WTC11 (cell line): ENCODE measurements at regions not wholly inside any gene's neighbourhood (a gene's known extent, or its start where the extent isn't known, plus 50 kb on each side); places are given as distances from the start of the nearest gene placed in this dataset.

Experiments used
- CREB1 ChIP-seq: sonication (generic); formaldehyde crosslinking; IDR thresholded peaks from 2 replicates; pipeline ENCODE4 v1.8.0; 2023; ENCODE audit warnings: mild to moderate bottlenecking, missing genetic modification reagents
- CTCF ChIP-seq: fragments of 200-600 bp; IDR thresholded peaks from 2 replicates; pipeline ENCODE4 v1.8.0; 2022; ENCODE audit warnings: antibody characterized with exemption
- FOXK1 ChIP-seq: sonication (generic); formaldehyde crosslinking; IDR thresholded peaks from 2 replicates; pipeline ENCODE4 v1.8.0; 2022; ENCODE audit warnings: mild to moderate bottlenecking, moderate library complexity, missing genetic modification reagents
- GABPB1 ChIP-seq: sonication (generic); formaldehyde crosslinking; IDR thresholded peaks from 2 replicates; pipeline ENCODE4 v1.8.1; 2023; ENCODE audit warnings: mild to moderate bottlenecking, missing genetic modification reagents
- GRHL2 ChIP-seq: fragments of 250-450 bp; sonication (Bioruptor Pico); IDR thresholded peaks from 2 replicates; pipeline ENCODE4 v1.8.0; 2022; ENCODE audit warnings: mild to moderate bottlenecking, moderate library complexity; ENCODE audit not compliant: insufficient replicate concordance, severe bottlenecking
- JUN ChIP-seq: sonication (generic); formaldehyde crosslinking; IDR thresholded peaks from 2 replicates; pipeline ENCODE4 v1.8.0; 2023; ENCODE audit warnings: mild to moderate bottlenecking, missing genetic modification reagents
- MXD4 ChIP-seq: fragments of 250-450 bp; sonication (Bioruptor Pico); IDR thresholded peaks from 2 replicates; pipeline ENCODE4 v1.8.0; 2021; ENCODE audit warnings: mild to moderate bottlenecking, moderate library complexity, borderline replicate concordance
- TP53 ChIP-seq: sonication (generic); formaldehyde crosslinking; IDR thresholded peaks from 2 replicates; pipeline ENCODE4 v1.8.1; 2023; ENCODE audit warnings: mild to moderate bottlenecking, missing genetic modification reagents
- TF ChIP-seq, protein P1 (sequence below): sonication (generic); formaldehyde crosslinking; IDR thresholded peaks from 2 replicates; pipeline ENCODE4 v1.8.1; 2022; ENCODE audit warnings: mild to moderate bottlenecking, missing genetic modification reagents, moderate library complexity, borderline replicate concordance
- TF ChIP-seq, protein P2 (sequence below): sonication (generic); formaldehyde crosslinking; IDR thresholded peaks from 2 replicates; pipeline ENCODE4 v1.8.1; 2023; ENCODE audit warnings: mild to moderate bottlenecking, missing genetic modification reagents, moderate library complexity
- TF ChIP-seq, protein P3 (sequence below): sonication (generic); formaldehyde crosslinking; conservative IDR thresholded peaks from 2 replicates; pipeline ENCODE4 v1.8.1; 2022; ENCODE audit warnings: mild to moderate bottlenecking, missing genetic modification reagents

GRCh38 chr10:8416192-8416701 lies 361.8 kb downstream of the GATA3 start:
- TF ChIP-seq GRHL2 (no peak), JUN (CRISPR knock-in tag) (no peak), CTCF (no peak), FOXK1 (CRISPR knock-in tag) (no peak), CREB1 (no peak), TP53 (CRISPR knock-in tag) (no peak), MXD4 (CRISPR knock-in tag) (no peak), GABPB1 (CRISPR knock-in tag) (no peak)
- TF ChIP-seq, protein P1, sequence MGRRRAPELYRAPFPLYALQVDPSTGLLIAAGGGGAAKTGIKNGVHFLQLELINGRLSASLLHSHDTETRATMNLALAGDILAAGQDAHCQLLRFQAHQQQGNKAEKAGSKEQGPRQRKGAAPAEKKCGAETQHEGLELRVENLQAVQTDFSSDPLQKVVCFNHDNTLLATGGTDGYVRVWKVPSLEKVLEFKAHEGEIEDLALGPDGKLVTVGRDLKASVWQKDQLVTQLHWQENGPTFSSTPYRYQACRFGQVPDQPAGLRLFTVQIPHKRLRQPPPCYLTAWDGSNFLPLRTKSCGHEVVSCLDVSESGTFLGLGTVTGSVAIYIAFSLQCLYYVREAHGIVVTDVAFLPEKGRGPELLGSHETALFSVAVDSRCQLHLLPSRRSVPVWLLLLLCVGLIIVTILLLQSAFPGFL (CRISPR knock-in tag): no peak
- TF ChIP-seq, protein P2, sequence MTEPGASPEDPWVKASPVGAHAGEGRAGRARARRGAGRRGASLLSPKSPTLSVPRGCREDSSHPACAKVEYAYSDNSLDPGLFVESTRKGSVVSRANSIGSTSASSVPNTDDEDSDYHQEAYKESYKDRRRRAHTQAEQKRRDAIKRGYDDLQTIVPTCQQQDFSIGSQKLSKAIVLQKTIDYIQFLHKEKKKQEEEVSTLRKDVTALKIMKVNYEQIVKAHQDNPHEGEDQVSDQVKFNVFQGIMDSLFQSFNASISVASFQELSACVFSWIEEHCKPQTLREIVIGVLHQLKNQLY (CRISPR knock-in tag): no peak
- TF ChIP-seq, protein P3, sequence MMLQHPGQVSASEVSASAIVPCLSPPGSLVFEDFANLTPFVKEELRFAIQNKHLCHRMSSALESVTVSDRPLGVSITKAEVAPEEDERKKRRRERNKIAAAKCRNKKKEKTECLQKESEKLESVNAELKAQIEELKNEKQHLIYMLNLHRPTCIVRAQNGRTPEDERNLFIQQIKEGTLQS (CRISPR knock-in tag): no peak
